GM20000 (cell line): ENCODE measurements at regions not wholly inside any gene's neighbourhood (a gene's known extent, or its start where the extent isn't known, plus 50 kb on each side); places are given as distances from the start of the nearest gene placed in this dataset.

Experiments
- DNase-seq: peaks from one replicate; pipeline ENCODE4 v3.0.0; 2012; ENCODE audit warnings: low spot score
- CTCF ChIP-seq: IDR thresholded peaks from 2 replicates; pipeline ENCODE4 v1.5.1; 2012; ENCODE audit warnings: mild to moderate bottlenecking, control low read depth; ENCODE audit errors: extremely low read depth, missing control alignments

DNA sequence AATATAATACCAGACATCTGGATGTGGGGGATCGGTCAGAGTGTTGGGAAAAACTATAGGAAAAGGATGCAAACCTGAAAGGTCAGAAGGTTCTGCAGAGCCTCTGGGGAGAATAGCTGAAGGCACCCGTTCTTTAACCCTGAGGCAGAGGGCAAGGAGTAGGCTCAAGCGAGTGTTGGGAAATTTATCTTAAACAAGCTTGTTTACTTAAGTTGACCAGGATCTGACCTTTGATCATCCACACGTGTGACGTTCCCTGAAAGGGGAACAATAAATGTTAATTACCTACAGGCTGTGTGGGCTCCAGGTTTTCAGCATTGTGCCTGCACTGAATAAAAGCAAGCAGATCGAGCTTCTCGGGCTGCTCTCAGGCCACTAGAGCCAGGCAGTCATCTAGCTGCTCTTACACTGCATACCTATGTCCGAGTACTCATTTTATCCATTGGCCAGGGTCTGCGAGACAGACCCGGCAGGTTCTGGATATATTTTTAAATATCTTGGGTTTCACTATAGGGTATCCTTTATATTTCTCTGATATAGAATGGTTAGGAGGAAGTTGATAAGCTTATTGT, 400.6 kb upstream of the CHST9 start:
- no peak for DNase-seq
- TF ChIP-seq CTCF, result no peak

GRCh38 chr18:27583466-27583865, 398.4 kb upstream of the CHST9 start:
- no peak for TF ChIP-seq CTCF
- DNase-seq, result no peak

DNA sequence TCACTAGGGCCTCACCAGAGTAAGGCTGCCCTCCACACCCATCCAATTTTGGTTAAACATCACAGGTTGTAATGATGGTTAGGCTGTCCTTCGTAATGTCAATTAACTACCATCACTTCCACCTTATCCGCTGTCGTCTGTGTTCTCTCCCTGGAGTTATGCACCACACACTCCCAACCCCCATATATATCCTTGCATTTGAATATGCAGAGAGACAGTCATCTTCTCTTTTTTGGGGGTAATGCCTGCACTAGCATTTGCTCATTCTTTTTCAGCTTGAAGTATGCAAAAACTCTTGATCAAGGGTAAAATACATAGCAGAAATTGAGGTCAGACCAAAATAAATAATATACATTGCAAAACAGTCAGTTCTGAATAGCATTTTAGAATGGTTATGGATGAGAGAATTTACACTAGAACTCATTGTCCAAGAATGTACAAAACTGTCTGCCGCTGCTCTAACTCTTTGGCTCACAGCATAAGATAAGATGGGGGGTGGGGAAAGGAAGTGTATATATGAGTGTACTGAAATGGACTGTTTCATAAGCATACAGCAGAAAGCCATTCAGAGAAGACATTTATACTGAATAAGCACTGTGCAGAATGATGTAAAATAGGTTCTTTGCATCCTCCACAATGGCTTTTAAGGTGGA, 397.8 kb upstream of the CHST9 start:
- TF ChIP-seq CTCF, result no peak
- no peak for DNase-seq

GRCh38 chr18:27581296-27581904, 396.3 kb upstream of the CHST9 start:
- TF ChIP-seq CTCF, result no peak
- no peak for DNase-seq

GRCh38 chr18:27579364-27579763, 394.3 kb upstream of the CHST9 start:
- DNase-seq, result no peak
- no peak for TF ChIP-seq CTCF

- TF ChIP-seq CTCF, result no peak
- no peak for DNase-seq
Observed at GRCh38 chr18:27577752-27578151, 392.6 kb upstream of the CHST9 start.

DNA sequence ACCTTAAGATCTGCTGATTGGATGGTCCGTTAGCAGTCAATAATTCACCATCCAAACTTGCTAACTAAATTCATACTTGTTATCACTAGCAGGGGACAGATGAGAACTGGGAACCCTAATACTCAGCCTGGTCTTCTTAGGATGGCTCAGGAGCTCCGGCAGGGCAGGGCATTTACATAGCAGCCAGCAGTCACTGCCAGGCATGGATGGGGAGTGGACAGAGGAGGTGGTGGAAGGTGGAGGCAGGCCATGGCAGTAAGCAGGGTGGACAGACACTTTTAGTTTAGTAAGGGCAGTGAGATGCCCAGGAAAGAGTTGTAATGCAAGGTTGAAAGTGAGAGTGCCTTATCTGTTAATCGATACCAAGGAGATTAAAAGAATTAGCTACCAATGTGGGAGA, 392.2 kb upstream of the CHST9 start:
- TF ChIP-seq CTCF, result no peak
- DNase-seq, result no peak
